ENCODE measurements at regions not wholly inside any gene's neighbourhood (a gene's known extent, or its start where the extent isn't known, plus 50 kb on each side); places are given as distances from the start of the nearest gene placed in this dataset.
A peak's percentile ranks its signal among the peaks of the same experiment; 100 is the strongest.

GRCh38 chr12:46492471-46493085 is 120.0 kb upstream of the SLC38A2 start:
- TF ChIP-seq CTCF (IDR thresholded peaks at IDR 0.05) (no peak), MAX (IDR thresholded peaks at IDR 0.05) (peak; percentile 70), POLR2A (IDR thresholded peaks at IDR 0.05; ENCODE audit: low read length) (no peak)

Measured in A549 (cell line).